HL-60 (cell line): ENCODE measurements at regions not wholly inside any gene's neighbourhood (a gene's known extent, or its start where the extent isn't known, plus 50 kb on each side); places are given as distances from the start of the nearest gene placed in this dataset.

Experiments
- DNase-seq, 2 experiments: peaks; one replicate each; pipeline ENCODE4 v3.0.0-alpha.2; 2010 to 2020; ENCODE audit warnings: low read depth in 1 of 2, low spot score in 1 of 2
- H3K27ac ChIP-seq: fragments of 250-450 bp; sonication (Bioruptor Pico); replicated peaks from 2 replicates; pipeline ENCODE4 v1.5.1; 2020; ENCODE audit warnings: mild to moderate bottlenecking, moderate library complexity
- H3K27me3 ChIP-seq: fragments of 250-450 bp; sonication (Bioruptor Pico); 2 replicates; pipeline ENCODE4 v1.5.1; 2021; ENCODE audit warnings: mild to moderate bottlenecking, moderate library complexity; ENCODE audit not compliant: insufficient read depth, poor library complexity, severe bottlenecking
- H3K4me3 ChIP-seq: replicated peaks from 2 replicates; pipeline ENCODE4 v1.5.1; 2011; ENCODE audit warnings: mild to moderate bottlenecking, control low read depth, low read length; ENCODE audit not compliant: insufficient read depth
- CTCF ChIP-seq: IDR thresholded peaks from one replicate; pipeline ENCODE4 v1.5.1; 2011; ENCODE audit warnings: low read length, control low read depth, inconsistent platforms; ENCODE audit not compliant: insufficient read depth
- GABPA ChIP-seq: IDR thresholded peaks from 2 replicates; pipeline ENCODE4 v1.6.1; 2012; ENCODE audit warnings: low read depth
- POLR2AphosphoS5 ChIP-seq: IDR thresholded peaks from 2 replicates; pipeline ENCODE4 v1.6.1; 2012; ENCODE audit warnings: low read depth
- REST ChIP-seq: IDR thresholded peaks from 2 replicates; pipeline ENCODE4 v1.6.1; 2012; ENCODE audit warnings: low read depth; ENCODE audit not compliant: insufficient replicate concordance
- SPI1 ChIP-seq: IDR thresholded peaks from 2 replicates; pipeline ENCODE4 v1.6.1; 2012; ENCODE audit warnings: low read depth, mild to moderate bottlenecking, borderline replicate concordance

DNA sequence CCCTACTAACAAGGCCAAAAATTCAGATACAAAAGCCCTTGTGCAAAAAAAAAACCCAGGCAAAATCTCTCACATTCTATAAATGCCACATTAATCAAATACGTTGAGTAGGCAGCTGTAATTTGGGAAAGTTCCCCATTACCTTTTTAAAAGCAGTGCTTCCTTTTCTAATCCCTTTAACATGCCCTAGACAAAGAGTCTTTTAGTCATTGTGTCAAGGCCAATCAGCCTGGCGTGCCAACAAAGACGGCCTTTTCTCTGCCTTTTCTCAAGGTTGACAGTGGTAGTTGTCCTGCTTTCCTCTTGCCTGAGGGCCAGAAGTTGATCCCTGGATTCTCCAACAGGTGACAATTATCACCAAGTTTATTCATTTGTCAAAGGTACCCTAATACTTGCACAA lies 62.5 kb upstream of the METAP2 start:
- Histone ChIP-seq H3K4me3 (no peak overlapping the region), H3K27me3 (no peaks in the 10 kb centered on the region), H3K27ac (no peak overlapping the region)
- TF ChIP-seq REST (no peak), CTCF (no peak), GABPA (no peak), POLR2AphosphoS5 (no peak), SPI1 (no peak)
- DNase-seq, result no peak

DNA sequence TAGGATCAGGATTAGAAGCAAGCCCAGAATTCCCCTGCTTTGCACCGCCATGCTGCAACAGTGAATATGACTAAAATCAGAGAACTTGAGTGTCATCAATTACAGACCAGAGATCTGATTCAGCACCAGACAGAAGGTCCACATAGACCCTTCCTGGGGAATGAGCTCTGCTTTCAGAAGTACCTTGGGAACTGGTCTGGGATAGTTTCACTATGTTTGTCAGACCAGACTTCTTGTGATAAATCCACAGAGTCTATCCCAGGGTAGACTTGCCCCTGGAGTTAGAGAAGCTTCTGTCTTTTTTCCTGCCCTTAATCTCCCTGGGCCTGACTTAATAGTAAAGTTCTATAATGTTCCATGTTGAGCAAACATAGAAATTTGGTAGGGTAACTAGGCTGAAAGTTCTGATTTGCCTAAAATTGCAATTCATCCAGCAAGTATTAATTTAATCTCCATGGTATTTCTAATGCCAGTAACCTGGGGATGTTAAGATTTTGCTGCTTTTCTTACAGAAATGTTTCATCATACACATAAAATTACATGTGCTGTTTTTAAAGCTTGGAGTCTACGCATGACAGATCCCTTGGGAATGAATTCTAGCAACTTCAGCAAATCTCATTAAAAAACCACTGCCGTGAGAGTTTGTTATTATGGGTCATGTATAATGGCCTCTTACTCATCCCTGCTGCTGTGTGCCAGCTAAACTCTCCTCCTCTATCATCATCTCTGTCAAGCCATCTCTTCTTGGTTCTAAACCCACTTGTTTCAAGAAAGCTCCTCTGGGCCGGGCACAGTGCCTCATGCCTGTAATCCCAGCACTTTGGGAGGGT lies 61.3 kb upstream of the METAP2 start:
- no peak overlapping the region for H3K4me3 ChIP-seq
- DNase-seq, result no peak
- no peaks in the 10 kb centered on the region for H3K27me3 ChIP-seq
- no peak overlapping the region for H3K27ac ChIP-seq
- TF ChIP-seq CTCF (no peak), POLR2AphosphoS5 (no peak), GABPA (no peak), SPI1 (no peak), REST (no peak)

GRCh38 chr12:95413576-95413975 lies 60.4 kb upstream of the METAP2 start:
- no peak for DNase-seq
- Histone ChIP-seq H3K4me3 (no peak overlapping the region), H3K27ac (no peak overlapping the region), H3K27me3 (no peaks in the 10 kb centered on the region)
- TF ChIP-seq CTCF, result no peak
- no peak for TF ChIP-seq SPI1
- TF ChIP-seq GABPA, result no peak
- TF ChIP-seq REST, result no peak
- no peak for TF ChIP-seq POLR2AphosphoS5
